ENCODE measurements at regions not wholly inside any gene's neighbourhood (a gene's known extent, or its start where the extent isn't known, plus 50 kb on each side); places are given as distances from the start of the nearest gene placed in this dataset.
"Not testable (repeated sequence)": the region's sequence is repeated elsewhere in the genome, so short reads cannot be mapped to it uniquely, and the experiment has no call there.

GRCh38 chr3:102936511-102937045 lies 501.8 kb downstream of the ZPLD1 start:
- DNase-seq: no peak

GRCh38 chr3:102941786-102942185 lies 507.0 kb downstream of the ZPLD1 start:
- DNase-seq: no peak

- not testable (repeated sequence) for DNase-seq
Measured at GRCh38 chr3:102946445-102946844, 511.6 kb downstream of the ZPLD1 start.

- DNase-seq: no peak
Measured at GRCh38 chr3:102972350-102972749, 537.5 kb downstream of the ZPLD1 start.

GRCh38 chr3:102974333-102974732 lies 539.5 kb downstream of the ZPLD1 start:
- no peak for DNase-seq

GRCh38 chr3:102979191-102979590 lies 544.4 kb downstream of the ZPLD1 start:
- no peak for DNase-seq

GRCh38 chr3:102979682-102980354 lies 545.0 kb downstream of the ZPLD1 start:
- DNase-seq: no peak

GRCh38 chr3:102980355-102980696 lies 545.5 kb downstream of the ZPLD1 start:
- no peak for DNase-seq

GRCh38 chr3:103002425-103003176 lies 567.8 kb downstream of the ZPLD1 start:
- DNase-seq: no peak

- no peak for DNase-seq
Measured at GRCh38 chr3:103006526-103007183, 571.8 kb downstream of the ZPLD1 start.

- DNase-seq: no peak
Measured at GRCh38 chr3:103009609-103010008, 574.8 kb downstream of the ZPLD1 start.

- no peak for DNase-seq
Measured at GRCh38 chr3:103025880-103026279, 591.1 kb downstream of the ZPLD1 start.

- no peak for DNase-seq
Measured at GRCh38 chr3:103033841-103034240, 599.0 kb downstream of the ZPLD1 start.

- no peak for DNase-seq
Measured at GRCh38 chr3:103047640-103048039, 612.8 kb downstream of the ZPLD1 start.

- no peak for DNase-seq
Measured at GRCh38 chr3:103048068-103048722, 613.4 kb downstream of the ZPLD1 start.

- no peak for DNase-seq
Measured at GRCh38 chr3:103052236-103052830, 617.5 kb downstream of the ZPLD1 start.

- no peak for DNase-seq
Measured at GRCh38 chr3:103055021-103055520, 620.3 kb downstream of the ZPLD1 start.

GRCh38 chr3:103056542-103056941 lies 621.7 kb downstream of the ZPLD1 start:
- no peak for DNase-seq

- DNase-seq: no peak
Measured at GRCh38 chr3:103057003-103057402, 622.2 kb downstream of the ZPLD1 start.

GRCh38 chr3:103057487-103057886 lies 622.7 kb downstream of the ZPLD1 start:
- no peak for DNase-seq

- no peak for DNase-seq
Measured at GRCh38 chr3:103059432-103059831, 624.6 kb downstream of the ZPLD1 start.

- DNase-seq: no peak
Measured at GRCh38 chr3:103060242-103060641, 625.4 kb downstream of the ZPLD1 start.

- no peak for DNase-seq
Measured at GRCh38 chr3:103067963-103068362, 633.1 kb downstream of the ZPLD1 start.

Data from NCI-H187 treated with DMSO at 0.1 percent for 48 hours (cell line).